Neuronal stem cell (in vitro differentiated cells): ENCODE measurements at regions not wholly inside any gene's neighbourhood (a gene's known extent, or its start where the extent isn't known, plus 50 kb on each side); places are given as distances from the start of the nearest gene placed in this dataset.

Experiments
- DNase-seq: peaks from one replicate; pipeline ENCODE4 v3.0.0-alpha.2; 2013; ENCODE audit warnings: low spot score
- H2AFZ ChIP-seq: one replicate; pipeline ENCODE4 v1.6.1; 2013; ENCODE audit warnings: mild to moderate bottlenecking, low read length, inconsistent platforms
- H2AK5ac ChIP-seq: 2 replicates; pipeline ENCODE4 v1.6.1; 2013; ENCODE audit warnings: low read depth, mild to moderate bottlenecking, inconsistent platforms, low read length, moderate library complexity, mixed read lengths
- H2BK120ac ChIP-seq: 2 replicates; pipeline ENCODE4 v1.6.1; 2013; ENCODE audit warnings: low read depth, mild to moderate bottlenecking, inconsistent platforms, low read length, moderate library complexity, mixed read lengths
- H2BK12ac ChIP-seq: one replicate; pipeline ENCODE4 v1.6.1; 2013; ENCODE audit warnings: low read length, inconsistent platforms
- H2BK15ac ChIP-seq: 2 replicates; pipeline ENCODE4 v1.6.1; 2013; ENCODE audit warnings: mild to moderate bottlenecking, low read length, inconsistent platforms, mixed read lengths
- H2BK5ac ChIP-seq: one replicate; pipeline ENCODE4 v1.6.1; 2013; ENCODE audit warnings: inconsistent platforms, mild to moderate bottlenecking, low read length, moderate library complexity
- H3K14ac ChIP-seq: one replicate; pipeline ENCODE4 v1.6.1; 2013; ENCODE audit warnings: low read length, inconsistent platforms
- H3K18ac ChIP-seq: 2 replicates; pipeline ENCODE4 v1.6.1; 2013; ENCODE audit warnings: low read length, inconsistent platforms
- H3K23ac ChIP-seq: 2 replicates; pipeline ENCODE4 v1.6.1; 2013; ENCODE audit warnings: low read depth, mild to moderate bottlenecking, mixed read lengths, low read length, inconsistent platforms; ENCODE audit not compliant: poor library complexity
- H3K27ac ChIP-seq: replicated peaks from 3 replicates; pipeline ENCODE4 v1.5.1; 2013; ENCODE audit warnings: low read length, inconsistent platforms
- H3K27me3 ChIP-seq, 3 experiments: 2 replicates each; pipeline ENCODE4 v1.6.1; 2013; ENCODE audit warnings: low read length in 3 of 3, mild to moderate bottlenecking in 2 of 3, inconsistent platforms in 1 of 3, low read depth in 1 of 3, mixed read lengths in 1 of 3, moderate library complexity in 1 of 3; ENCODE audit not compliant: control insufficient read depth in 3 of 3, insufficient read depth in 3 of 3
- H3K36me3 ChIP-seq, 2 donors: replicated peaks in 1 of 2; 2 replicates each; pipeline ENCODE4 v1.6.1; 2013; ENCODE audit warnings: low read length in 2 of 2; ENCODE audit not compliant: control insufficient read depth in 2 of 2, insufficient read depth in 2 of 2
- H3K4ac ChIP-seq: 2 replicates; pipeline ENCODE4 v1.6.1; 2013; ENCODE audit warnings: inconsistent platforms, mild to moderate bottlenecking, low read length, moderate library complexity
- H3K4me1 ChIP-seq, 2 donors: 1 replicate in 1 of 2; 2 replicates in 1 of 2; pipeline ENCODE4 v1.6.1; 2013; ENCODE audit warnings: low read length in 2 of 2, low read depth in 1 of 2; ENCODE audit not compliant: control insufficient read depth in 2 of 2, insufficient read depth in 1 of 2
- H3K4me2 ChIP-seq: one replicate; pipeline ENCODE4 v1.6.1; 2013; ENCODE audit warnings: mild to moderate bottlenecking, low read length, inconsistent platforms; ENCODE audit not compliant: insufficient read depth, poor library complexity, severe bottlenecking
- H3K4me3 ChIP-seq, 2 donors: 2 replicates each; pipeline ENCODE4 v1.5.1; 2013; ENCODE audit warnings: low read length in 2 of 2, mild to moderate bottlenecking in 2 of 2, inconsistent platforms in 1 of 2, moderate library complexity in 1 of 2
- H3K79me1 ChIP-seq: one replicate; pipeline ENCODE4 v1.6.1; 2013; ENCODE audit warnings: low read depth, mild to moderate bottlenecking, inconsistent platforms, low read length, moderate library complexity
- H3K9ac ChIP-seq: one replicate; pipeline ENCODE4 v1.6.1; 2013; ENCODE audit warnings: mild to moderate bottlenecking, low read depth, low read length, inconsistent platforms; ENCODE audit not compliant: poor library complexity
- H3K9me3 ChIP-seq, 2 donors: replicated peaks in 1 of 2; 2 replicates each; pipeline versions ENCODE3 to v1.6.1; 2013; ENCODE audit warnings: low read length in 2 of 2, mild to moderate bottlenecking in 2 of 2, inconsistent platforms in 1 of 2, low read depth in 1 of 2, mixed read lengths in 1 of 2, moderate library complexity in 1 of 2; ENCODE audit not compliant: control insufficient read depth in 2 of 2, insufficient read depth in 1 of 2
- H4K8ac ChIP-seq: one replicate; pipeline ENCODE4 v1.6.1; 2013; ENCODE audit warnings: low read depth, mild to moderate bottlenecking, inconsistent platforms, low read length, moderate library complexity
- H4K91ac ChIP-seq: one replicate; pipeline ENCODE4 v1.6.1; 2013; ENCODE audit warnings: low read length, low read depth, mild to moderate bottlenecking, inconsistent platforms; ENCODE audit not compliant: poor library complexity
- WGBS, 2 donors: extraction: QIAGEN DNeasy Blood & Tissue Kit; methylation state at CpG; one replicate each; pipeline ENCODE4 v1.1.7; 2013; ENCODE audit warnings: missing lambda C conversion rate in 2 of 2, mixed read lengths in 1 of 2; ENCODE audit not compliant: insufficient read length in 2 of 2, insufficient replicate concordance in 1 of 2; ENCODE audit errors: extremely low coverage in 2 of 2; 5-methylcytosine and 5-hydroxymethylcytosine counted together

- no peak overlapping the region for H3K27ac ChIP-seq
- no peak overlapping the region for H3K18ac ChIP-seq
- H3K4me1 ChIP-seq: no peaks in the 10 kb centered on the region
- H3K4me3 ChIP-seq: no peak overlapping the region
- H2AFZ ChIP-seq: no peak overlapping the region
- no peak overlapping the region for H3K4me2 ChIP-seq
- no peak for DNase-seq
- no peaks in the 10 kb centered on the region for H3K9me3 ChIP-seq
- H3K9ac ChIP-seq: no peak overlapping the region
- no peak overlapping the region for H3K4ac ChIP-seq
- no peak overlapping the region for H3K23ac ChIP-seq
- no peak overlapping the region for H2BK120ac ChIP-seq
- H2BK12ac ChIP-seq: no peak overlapping the region
- H3K14ac ChIP-seq: no peak overlapping the region
- no peak overlapping the region for H2BK15ac ChIP-seq
- H2BK5ac ChIP-seq: no peak overlapping the region
- no peaks in the 10 kb centered on the region for H3K36me3 ChIP-seq
- H3K27me3 ChIP-seq: no peaks in the 10 kb centered on the region
- H2AK5ac ChIP-seq: no peak overlapping the region
- no peak overlapping the region for H4K91ac ChIP-seq
- no peak overlapping the region for H4K8ac ChIP-seq
- WGBS, 2 donors: no CpG with 5 or more reads among the region's 6 CpGs
- H3K79me1 ChIP-seq: no peaks in the 10 kb centered on the region
Measured at GRCh38 chr2:104545055-104545454, 308.9 kb upstream of the POU3F3 start.

DNA sequence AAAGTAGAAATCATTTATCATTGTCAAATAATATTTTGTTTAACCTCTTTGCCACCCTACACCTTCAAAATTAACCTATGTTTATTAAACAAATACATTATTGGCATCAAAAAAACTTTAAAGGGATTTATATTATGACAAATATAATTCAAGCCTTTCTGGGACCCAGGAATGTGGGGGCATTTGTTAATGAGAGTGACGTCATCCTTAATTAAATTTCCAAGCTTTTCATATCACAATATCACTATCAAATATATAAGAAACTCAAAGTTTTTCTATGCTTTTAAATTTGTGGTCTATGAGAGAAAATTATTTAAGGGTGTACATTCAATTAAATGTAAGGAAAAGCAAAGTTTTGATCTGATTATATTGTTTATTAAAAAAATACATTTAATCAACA, 307.4 kb upstream of the POU3F3 start:
- H4K8ac ChIP-seq: no peak overlapping the region
- H3K18ac ChIP-seq: no peak overlapping the region
- H2BK15ac ChIP-seq: no peak overlapping the region
- H3K4me2 ChIP-seq: no peak overlapping the region
- no peaks in the 10 kb centered on the region for H3K27me3 ChIP-seq
- H3K14ac ChIP-seq: no peak overlapping the region
- no peak overlapping the region for H2BK120ac ChIP-seq
- no peak overlapping the region for H2BK5ac ChIP-seq
- no peaks in the 10 kb centered on the region for H3K79me1 ChIP-seq
- H3K4me3 ChIP-seq: no peak overlapping the region
- no peaks in the 10 kb centered on the region for H3K36me3 ChIP-seq
- no peak overlapping the region for H3K27ac ChIP-seq
- H3K23ac ChIP-seq: no peak overlapping the region
- H3K4me1 ChIP-seq: no peaks in the 10 kb centered on the region
- WGBS, 2 donors: no CpG with 5 or more reads among the region's 1 CpG
- no peaks in the 10 kb centered on the region for H3K9me3 ChIP-seq
- no peak overlapping the region for H3K9ac ChIP-seq
- H2AFZ ChIP-seq: no peak overlapping the region
- H2BK12ac ChIP-seq: no peak overlapping the region
- no peak overlapping the region for H2AK5ac ChIP-seq
- no peak for DNase-seq
- no peak overlapping the region for H4K91ac ChIP-seq
- no peak overlapping the region for H3K4ac ChIP-seq

GRCh38 chr2:104547221-104547620, 306.7 kb upstream of the POU3F3 start:
- DNase-seq: no peak
- Histone ChIP-seq H2AFZ (no peak overlapping the region), H2BK15ac (no peak overlapping the region), H2AK5ac (no peak overlapping the region), H3K79me1 (no peaks in the 10 kb centered on the region), H2BK120ac (no peak overlapping the region), H3K9ac (no peak overlapping the region), H3K27ac (no peak overlapping the region), H3K27me3 (no peaks in the 10 kb centered on the region), H4K8ac (no peak overlapping the region), H3K9me3 (no peaks in the 10 kb centered on the region), H3K18ac (no peak overlapping the region), H3K23ac (no peak overlapping the region), H3K4me1 (no peaks in the 10 kb centered on the region), H3K4me2 (no peak overlapping the region), H3K36me3 (no peaks in the 10 kb centered on the region), H2BK12ac (no peak overlapping the region), H4K91ac (no peak overlapping the region), H3K4me3 (no peak overlapping the region), H3K4ac (no peak overlapping the region), H2BK5ac (no peak overlapping the region), H3K14ac (no peak overlapping the region)
- no CpG with 5 or more reads among the region's 7 CpGs for WGBS, 2 donors

DNA sequence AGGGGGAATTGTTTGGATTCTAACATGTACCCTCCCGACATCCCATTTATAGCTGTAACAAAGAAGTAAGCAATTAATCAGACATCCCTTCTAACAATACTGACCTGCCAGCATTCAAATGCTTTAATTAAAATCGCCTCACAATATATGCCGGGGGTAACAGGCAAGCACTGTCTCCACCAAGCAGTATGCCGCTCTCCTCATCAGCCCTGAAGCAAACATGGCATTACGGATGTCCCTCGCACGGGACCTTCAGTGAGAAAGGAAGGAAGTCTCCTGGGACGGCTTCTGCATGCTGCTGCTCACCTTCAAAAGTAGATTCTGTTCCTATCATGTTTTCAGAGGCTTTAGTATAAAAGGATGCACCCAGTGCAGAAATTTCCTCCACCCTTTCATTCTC, 292.7 kb upstream of the POU3F3 start:
- H4K8ac ChIP-seq: no peak overlapping the region
- no peaks in the 10 kb centered on the region for H3K4me1 ChIP-seq
- H3K27me3 ChIP-seq: no peaks in the 10 kb centered on the region
- no peak overlapping the region for H3K27ac ChIP-seq
- no peak overlapping the region for H3K14ac ChIP-seq
- no peak overlapping the region for H4K91ac ChIP-seq
- DNase-seq: no peak
- H3K18ac ChIP-seq: no peak overlapping the region
- no peak overlapping the region for H2BK12ac ChIP-seq
- H2AFZ ChIP-seq: no peak overlapping the region
- no peak overlapping the region for H2AK5ac ChIP-seq
- H3K9ac ChIP-seq: no peak overlapping the region
- H3K4me2 ChIP-seq: no peak overlapping the region
- H2BK5ac ChIP-seq: no peak overlapping the region
- no peaks in the 10 kb centered on the region for H3K79me1 ChIP-seq
- H2BK15ac ChIP-seq: no peak overlapping the region
- no peaks in the 10 kb centered on the region for H3K9me3 ChIP-seq
- WGBS, 2 donors: no CpG with 5 or more reads among the region's 8 CpGs
- H3K23ac ChIP-seq: no peak overlapping the region
- no peak overlapping the region for H3K4ac ChIP-seq
- H3K4me3 ChIP-seq: no peak overlapping the region
- H3K36me3 ChIP-seq: no peaks in the 10 kb centered on the region
- H2BK120ac ChIP-seq: no peak overlapping the region
